Midbrain (tissue), 1 donor: ENCODE measurements at regions not wholly inside any gene's neighbourhood (a gene's known extent, or its start where the extent isn't known, plus 50 kb on each side); places are given as distances from the start of the nearest gene placed in this dataset.

ENCODE experiments used
- DNase-seq: peaks from one replicate; lab custom pipeline; 2025; lab: John Stamatoyannopoulos, UW

DNA sequence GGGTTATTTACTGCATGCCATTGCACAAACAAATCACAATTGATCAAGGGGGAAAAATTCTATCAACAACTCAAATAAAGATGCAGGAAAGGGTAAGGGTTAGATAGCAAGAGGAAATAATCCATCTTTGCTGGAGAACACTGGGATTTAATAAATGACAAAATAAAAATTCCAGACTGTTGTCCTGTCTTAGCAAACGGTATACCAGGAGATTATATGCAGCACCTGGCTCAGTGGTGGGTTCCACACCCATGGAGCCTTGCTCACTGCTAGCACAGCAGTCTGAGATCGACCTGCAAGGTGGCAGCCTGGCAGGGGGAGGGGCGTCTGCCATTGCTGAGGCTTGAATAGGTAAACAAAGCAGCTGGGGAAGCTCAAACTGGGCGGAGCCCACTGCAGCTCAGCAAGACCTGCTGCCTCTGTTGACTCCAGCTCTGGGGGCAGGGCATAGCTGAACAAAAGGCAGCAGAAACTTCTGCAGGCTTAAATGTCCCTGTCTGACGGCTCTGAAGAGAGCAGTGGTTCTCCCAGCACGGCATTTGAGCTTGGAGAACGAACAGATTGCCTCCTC lies 296.5 kb upstream of the THSD7B start:
- no peak for DNase-seq

DNA sequence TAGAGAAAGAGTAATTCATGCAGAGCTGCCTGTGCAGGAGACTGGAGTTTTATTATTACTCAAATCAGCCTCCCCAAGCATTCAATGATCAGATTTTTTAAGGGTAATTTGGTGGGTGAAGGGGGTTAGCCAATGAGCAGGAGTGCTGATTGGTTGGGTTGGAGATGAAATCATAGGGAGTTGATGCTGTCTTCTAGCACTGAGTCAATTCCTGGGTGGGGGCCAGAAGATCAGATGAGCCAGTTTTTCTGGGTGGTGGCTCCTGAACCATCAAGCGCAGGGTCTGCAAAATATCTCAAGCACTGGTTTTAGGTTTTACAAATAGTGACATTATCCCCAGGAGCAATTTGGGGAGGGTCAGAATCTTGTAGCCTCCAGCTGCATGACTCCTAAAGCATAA lies 312.8 kb upstream of the THSD7B start:
- no peak for DNase-seq

DNA sequence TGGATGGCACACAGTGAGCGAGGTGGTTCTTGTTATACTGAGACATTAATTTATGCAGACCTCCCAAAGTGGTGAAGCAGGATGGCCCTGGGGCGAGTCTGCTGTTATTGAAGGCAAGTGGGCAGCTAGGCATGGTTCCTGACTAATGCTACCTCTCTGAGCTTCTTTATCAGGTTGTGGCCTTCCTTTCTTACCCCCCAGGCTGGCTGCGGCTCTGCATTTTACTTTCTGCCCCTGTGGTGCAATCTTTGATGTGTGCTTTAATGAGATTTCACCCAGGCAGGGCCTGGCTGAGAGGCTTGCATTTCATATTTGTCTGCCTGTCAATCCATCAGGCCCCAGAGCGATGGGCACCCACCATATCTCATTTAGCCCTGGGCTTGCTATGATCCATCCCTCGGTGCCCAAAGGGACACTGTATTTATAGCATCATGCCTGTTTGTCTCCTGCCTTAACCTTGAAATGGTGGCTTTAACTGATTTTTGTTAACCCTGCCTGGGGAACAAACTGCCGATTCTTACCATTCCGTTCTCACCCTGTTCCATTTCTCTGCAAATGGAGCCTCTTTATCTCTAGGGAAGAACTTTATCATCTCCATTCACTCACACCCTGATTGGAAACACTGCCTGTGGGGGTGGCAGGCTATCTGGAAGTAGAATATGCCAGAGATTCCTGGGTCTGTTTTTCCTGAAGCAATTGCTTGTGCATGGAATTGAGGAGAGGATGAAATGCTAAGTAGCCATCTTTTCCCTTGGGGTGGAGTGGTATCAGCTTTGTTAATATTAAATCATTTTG lies 316.2 kb upstream of the THSD7B start:
- DNase-seq, result no peak

DNA sequence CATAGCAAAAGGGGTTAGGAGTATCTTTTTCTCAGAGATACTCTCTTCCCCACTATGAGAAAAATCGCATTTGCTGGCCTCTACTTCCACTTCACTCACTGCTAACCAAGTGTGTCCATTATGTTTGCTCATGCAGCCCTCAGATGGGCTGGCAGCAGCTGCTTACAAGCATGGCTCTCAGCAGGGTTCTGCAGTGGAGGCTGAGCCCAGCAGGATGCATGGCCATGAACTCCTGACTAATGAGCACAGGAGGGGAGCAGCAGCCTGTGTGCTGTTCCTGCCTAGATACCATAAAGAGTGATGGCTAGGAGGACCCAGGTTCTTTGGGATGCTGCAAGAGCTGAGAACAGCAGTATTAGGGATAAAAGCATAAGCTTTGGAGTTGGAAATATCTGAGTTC lies 316.9 kb upstream of the THSD7B start:
- DNase-seq, result no peak

DNA sequence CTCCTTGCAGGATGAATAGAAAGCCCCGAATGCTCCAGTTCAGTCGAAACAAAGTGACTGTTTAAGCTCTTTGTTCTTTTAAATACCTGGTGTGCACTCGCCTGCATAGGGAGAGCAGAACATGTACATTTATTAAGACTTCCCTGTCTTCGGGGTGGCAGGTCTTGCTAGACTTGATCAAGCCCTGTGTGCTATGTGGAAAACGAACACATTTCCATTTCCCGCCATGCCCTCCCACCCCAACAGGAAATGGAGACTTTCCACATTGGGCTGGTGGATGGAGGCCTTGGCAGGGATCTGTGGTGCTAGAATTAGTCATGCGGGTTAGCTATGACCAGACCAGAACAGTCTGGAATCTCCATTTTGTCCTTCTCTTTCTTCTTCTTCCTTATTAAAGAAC lies 321.0 kb upstream of the THSD7B start:
- no peak for DNase-seq

DNA sequence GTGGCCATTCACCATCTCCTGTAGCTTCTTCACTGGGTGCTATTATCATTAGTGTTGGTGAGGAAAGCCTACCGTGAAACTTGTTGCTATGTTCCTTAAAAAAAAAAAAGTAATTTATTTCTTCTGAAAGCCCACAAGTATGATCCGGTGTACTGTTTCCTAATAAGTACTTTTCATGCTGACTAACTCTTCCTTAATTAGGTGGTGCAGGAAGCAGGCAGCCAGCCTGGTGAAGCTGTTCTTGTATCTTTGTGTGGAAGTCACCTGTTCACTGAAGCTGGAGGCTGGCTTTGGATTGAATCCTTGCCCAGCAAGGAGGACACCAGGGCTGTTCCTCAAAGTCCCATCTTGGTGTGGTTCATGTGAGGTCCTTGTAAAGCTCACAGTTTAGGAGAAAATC lies 321.7 kb upstream of the THSD7B start:
- DNase-seq, result no peak

DNA sequence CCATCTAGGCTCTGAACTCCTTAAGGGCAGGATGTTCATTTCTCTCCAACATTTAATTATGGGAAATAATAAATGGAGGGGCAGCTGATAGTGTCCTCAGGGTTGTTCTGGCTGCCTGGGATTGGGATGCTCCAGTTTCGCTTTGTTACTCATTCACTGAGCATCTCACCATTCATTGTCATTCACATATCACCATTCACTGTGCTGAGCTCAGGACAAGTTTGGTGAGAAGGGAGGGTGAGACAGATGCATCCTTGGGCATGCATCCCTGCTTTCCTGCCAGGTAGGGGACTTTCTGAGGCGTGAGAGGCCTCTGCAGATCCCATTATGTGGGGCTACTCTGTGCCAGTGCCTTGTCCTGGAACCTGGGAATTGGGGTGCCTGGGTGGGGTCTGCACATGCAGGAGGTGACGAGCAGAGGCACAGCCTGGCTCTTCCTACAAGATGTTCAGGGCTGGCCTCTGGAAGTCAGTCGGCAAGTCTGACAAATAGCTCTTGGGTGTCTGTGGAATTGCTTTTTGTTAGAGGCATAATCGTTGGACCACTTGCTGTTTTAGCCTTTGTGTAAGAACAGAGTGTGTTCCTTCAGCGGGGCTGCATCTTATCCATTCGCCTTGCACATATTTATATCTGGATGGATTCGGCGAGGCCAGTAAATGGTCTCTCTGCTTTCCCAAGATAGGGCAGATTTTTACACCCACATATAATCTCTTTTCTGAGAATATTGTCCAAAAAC lies 323.2 kb upstream of the THSD7B start:
- no peak for DNase-seq

DNA sequence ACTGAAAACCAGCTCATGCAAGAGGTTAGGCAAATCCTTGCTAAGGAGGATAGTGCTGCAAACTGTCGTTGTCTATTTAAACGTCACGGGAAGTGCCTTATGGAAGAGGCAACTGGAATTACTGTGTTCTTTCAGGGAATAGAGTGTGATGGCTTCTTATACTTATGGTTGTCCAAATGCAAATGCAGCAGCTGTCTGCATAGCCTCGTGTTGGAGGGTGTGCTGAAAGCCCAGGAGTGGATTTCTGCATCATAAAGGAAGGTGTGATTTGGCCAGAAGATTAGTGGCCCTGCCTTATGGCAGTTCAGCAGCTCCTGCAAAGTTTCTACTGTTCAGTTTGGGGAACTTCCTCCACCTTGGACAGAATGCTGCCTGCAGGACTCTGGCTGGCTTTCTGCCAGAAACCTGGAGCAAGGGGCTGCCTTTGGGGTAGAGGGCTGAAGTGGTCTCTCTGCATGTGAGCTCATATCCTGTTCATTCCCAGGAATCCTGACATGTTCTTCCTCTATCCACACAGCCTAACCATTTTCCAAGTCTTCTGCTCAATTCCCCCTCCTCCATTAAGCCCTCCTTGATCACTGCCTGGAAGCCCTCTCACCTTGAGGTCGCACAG lies 321.2 kb upstream of the CXCR4 start:
- DNase-seq, result no peak

DNA sequence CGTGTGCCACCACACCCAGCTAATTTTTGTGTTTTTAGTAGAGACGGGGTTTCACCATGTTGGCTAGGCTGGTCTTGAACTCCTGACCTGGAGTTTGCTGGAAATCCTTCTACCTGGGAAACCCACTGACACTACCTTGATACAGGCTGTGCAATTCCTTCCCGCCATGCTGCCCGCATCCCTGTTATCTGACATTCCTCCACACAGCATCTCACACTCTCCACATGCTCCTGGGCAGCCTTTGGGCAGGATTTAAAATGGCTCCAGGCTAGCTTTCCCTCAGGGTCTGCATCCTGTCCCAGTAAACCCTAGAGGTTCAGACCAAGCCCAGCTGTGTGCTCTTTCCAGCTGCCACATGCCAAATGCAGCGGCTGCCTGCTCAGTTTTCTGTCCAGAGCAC lies 319.5 kb upstream of the CXCR4 start:
- no peak for DNase-seq

DNA sequence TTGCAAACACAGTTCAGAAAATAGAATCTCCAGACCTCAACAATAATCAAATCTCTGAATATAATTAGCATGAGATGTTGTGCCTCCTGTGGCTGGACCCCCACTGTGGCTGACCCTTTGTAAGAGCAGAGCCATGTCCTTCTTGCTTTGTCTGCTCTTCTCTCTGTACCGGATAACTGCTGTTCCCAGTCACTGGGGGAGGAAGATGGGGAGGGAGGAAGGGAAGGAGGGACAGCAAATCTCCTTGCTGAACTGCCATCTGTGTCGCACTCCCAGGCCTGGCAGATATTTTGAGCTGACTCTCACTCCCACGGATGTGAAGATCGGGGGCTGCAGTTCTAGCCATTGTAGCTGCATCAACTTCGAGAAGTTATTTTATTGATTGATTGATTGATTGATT lies 319.0 kb upstream of the CXCR4 start:
- no peak for DNase-seq

DNA sequence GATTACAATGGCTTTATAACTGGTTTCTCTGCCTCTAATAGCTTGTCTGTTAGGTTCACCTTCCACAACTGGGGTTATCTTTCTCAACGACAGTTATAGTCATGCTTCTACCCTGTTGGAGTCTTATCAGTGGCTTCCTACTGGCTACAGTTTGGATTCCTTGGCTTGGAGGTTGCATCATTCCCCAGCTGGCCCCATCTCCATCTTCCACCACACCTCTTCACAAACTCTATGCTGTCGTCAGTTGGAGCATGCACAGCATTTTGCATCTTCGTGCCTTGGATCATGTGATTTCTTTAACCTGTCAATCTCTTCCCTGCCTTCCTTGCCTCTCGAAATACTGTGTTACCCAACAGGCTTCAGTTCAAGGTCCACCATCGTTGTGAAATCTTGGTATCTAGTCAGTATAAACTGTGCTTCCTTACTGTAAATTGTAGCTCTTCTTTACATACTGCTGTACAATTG lies 316.3 kb upstream of the CXCR4 start:
- no peak for DNase-seq

DNA sequence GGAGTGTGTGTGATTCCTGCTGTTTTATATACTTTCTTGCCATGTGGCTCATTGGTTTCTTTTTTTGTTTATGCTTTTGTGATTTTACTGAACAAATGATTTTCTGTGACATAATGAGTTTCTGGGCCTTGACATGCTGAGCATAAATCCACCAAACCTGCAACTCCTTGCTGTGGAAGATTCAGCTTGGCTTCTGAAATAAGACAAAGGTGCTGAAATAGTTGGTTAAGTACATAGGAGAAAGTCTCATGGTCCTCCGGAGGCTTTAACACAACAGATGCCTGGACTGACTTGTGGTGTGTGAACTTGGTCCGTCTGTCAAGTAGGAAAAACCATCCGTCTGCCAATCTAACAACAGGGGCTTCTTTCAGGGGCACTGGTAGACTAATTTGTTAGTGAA lies 315.3 kb upstream of the CXCR4 start:
- DNase-seq, result no peak

DNA sequence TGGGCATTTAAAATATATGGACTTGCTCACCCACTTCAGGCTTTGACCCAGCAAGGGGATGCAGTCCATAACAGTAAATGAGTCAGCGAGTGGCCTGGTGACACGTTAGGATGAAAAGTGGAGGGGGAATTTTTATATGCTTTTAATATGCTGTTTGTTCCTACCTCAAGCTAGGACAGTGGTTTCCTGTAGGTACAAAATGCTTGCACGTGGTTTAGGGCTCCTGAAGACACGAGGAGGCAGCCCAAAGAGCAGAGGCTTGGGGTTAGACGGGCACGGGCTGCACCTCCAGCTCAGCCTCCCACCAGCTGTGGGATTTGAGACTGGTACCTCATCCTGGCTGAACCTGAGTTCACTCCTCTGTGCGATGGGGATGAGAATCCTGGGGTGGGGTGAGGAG lies 306.2 kb upstream of the CXCR4 start:
- DNase-seq, result no peak

DNA sequence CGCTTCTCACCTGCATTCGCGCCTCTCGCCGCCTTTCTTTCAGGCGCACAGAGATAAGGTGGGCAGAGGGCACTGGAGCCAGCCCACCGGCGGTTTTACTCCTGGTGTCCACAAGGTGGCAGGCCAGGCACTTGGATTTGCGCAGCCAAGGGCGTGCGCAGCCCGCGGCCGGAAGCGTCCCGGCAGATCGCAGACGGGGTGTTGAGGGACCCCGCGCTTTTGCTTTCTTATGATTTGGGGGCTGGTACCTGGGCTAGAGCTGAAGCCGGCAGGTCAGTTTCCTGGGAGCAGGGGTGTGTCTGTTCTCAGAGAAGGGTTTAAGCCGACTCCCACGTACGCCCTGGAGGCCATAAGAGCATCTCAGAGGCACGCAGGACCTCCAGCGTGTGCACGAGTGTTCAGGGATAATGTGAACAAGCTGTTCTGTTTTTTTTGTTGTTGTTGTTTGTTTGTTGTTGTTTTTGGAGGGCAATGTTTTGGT lies 305.6 kb upstream of the CXCR4 start:
- DNase-seq, result peak; percentile 24

DNA sequence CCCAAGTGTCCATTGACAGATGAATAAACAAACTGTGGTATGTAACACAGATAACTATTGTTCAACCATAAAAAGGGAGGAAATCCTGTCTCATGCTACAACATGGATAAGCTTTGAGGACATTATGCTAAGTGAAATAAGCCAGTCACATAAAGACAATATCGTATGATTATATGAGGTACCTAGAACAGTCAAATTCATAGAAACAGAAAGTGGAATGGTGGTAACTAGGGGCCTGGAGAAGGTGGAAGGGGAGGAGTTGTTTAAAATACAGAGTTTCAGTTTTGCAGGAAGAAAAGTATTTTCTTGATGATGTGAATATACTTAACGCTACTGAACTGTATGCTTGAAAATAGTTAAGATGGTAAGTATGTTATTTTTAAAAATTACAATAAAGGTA lies 304.6 kb upstream of the CXCR4 start:
- no peak for DNase-seq

DNA sequence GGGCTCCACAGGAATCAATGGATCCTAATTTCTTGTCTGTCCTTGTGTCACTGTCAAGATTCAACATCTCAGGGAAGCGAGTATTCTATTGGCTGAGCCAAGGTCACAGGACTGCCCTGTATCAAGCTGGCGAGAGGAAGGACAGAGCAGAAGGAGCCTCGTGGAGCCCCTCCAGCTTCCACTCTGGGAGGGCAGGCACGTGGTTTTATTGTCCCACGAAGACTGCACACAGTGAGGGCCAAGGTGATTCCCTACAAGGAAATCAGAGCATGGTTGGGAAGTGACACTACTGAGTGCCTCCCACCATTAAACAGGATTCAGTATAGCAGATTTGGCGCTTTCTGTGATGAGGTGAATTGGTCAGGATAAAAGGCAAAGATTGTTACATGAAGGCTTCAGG lies 302.4 kb upstream of the CXCR4 start:
- DNase-seq, result no peak

DNA sequence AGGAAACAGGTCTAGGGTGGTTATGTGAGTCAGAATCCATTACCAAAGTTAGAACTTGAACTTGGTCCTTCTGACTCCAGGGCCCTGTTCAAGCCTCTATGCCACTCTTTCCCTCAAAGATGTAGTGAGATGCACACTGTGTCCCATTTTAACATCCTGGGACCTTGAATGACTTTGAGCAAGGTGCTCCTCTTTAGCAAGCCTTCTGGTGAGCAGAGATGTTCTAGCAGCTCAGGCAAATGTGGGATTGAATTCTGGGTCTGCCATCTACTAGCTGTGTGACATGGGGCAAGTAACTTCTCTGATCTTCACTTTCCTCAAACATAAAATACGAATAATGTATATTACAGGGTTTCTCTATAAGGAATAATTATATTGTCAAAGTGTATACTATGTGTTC lies 294.0 kb upstream of the CXCR4 start:
- DNase-seq, result no peak

DNA sequence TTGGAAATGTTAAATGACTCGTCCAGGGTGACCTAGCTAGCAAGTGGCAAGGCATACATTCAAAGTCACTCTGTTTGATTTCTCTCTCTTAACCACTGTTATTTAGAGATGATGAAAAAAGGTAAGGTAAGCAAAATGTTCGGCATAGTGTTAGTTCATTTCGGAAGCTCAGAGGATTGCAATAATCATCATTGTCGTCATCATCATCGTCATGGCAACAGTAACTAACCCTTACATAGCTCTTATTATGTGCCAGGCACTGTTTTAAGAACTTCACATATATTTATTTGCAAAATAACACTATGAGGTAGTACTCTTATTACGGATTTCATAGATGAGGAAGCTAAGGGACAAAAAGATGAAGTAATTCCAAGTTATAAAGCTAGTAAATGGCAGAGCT lies 292.7 kb upstream of the CXCR4 start:
- DNase-seq, result no peak

DNA sequence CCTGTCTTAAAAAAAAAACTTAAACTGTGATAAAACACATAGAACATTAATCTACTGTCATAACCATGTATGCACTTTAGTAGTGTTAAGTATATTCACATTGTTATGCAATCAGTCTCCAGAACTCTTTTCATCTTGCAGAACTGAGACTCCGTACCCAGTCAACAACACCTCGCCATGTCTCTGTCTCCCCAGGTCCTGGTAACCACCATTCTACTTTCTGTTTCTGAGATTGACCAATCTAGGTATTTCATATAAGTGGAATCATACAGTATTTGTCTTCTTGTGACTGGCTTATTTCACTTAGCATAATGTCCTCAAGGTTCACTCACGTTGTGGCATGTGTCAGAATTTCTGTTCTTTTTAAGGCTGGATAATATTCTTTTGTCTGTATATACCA lies 290.8 kb upstream of the CXCR4 start:
- no peak for DNase-seq

DNA sequence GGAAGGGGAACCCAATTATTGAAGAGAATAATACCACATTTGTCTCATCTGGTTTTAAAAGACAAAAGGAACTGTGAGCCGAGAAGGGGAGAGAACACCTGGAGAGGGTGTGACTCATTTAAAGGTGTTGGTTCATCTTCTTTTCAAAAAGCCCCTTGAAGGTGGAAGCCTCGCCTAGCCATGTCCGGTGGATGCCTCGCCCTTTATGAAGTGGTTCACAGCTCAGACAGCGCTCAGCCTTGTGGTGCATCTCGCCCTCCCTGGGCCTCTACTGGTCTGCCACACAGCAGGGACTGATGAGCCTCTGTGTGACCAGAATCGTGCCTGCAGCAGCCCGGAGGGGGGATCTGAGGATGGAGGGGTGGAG lies 290.0 kb upstream of the CXCR4 start:
- no peak for DNase-seq

DNA sequence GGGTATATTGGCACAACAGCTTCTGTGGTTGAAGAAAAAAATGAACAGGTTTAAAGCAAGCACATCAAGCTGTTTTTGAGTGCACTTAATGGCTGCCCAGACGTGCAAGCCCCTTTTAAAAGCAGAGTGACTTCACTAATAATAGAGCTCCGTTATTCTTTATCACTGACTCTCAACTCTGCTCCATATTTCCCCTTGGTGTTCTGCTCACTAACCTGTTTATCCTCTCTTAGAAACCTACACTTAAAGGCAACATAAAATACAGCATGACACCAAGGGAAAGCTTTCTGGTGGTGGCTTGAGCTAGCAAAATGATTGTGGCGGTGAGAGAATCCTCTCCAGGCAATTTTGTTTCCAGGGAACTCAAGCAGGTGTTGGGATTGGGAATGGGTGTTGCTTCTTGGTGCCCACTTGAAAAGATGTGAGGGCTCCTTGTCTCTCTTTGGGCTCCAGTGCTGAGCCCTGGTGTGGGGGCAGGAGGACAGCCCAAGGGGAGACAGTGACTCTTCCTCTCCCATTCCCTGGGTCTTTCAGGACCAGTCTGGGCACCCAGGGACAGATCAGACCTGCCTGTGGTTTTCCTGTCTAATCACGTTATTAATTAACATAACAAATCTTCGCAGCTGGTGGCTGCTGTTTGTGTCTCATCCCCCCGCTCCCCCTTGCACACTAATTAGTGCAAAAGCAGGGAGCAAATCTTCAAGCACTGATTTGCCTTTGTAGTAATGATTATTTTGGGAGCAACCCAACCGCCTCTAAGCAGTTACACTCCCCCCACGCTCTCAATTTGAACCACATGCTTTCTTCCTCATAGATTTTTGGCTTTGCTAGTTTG lies 289.4 kb upstream of the CXCR4 start:
- DNase-seq, result no peak

DNA sequence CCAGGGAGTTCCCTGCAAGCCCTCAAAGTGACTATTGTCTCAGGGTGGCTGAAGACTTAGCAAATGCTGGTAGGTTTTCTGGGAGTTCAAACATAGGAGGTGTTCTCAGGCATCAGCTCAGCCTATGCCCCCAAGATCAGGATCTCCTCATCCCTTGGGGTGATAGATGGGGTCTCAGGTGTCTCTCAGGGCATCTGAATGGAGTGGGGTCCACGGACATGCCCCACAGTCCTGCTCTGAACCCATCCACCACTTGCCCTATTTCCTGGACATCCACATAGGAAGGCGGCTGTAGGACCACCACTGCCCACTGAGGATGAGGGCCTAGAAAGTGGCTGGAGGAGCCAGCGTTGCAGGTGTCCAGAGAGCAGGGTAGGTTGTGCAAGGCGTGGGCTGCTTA lies 287.0 kb upstream of the CXCR4 start:
- no peak for DNase-seq
